ENCODE measurements at regions not wholly inside any gene's neighbourhood (a gene's known extent, or its start where the extent isn't known, plus 50 kb on each side); places are given as distances from the start of the nearest gene placed in this dataset.

- no peak for DNase-seq
- H3K27me3 ChIP-seq (ENCODE audit: low read depth): no peaks in the 10 kb centered on the region
- no peak for TF ChIP-seq CTCF (IDR thresholded peaks at IDR 0.05)
- intact Hi-C loops (cut with DNase I): no loop called here
- H3K4me1 ChIP-seq: no peaks in the 10 kb centered on the region
- H3K9me3 ChIP-seq: no peaks in the 10 kb centered on the region
- H3K4me3 ChIP-seq: no peak overlapping the region
- no peak overlapping the region for H3K27ac ChIP-seq
- no peaks in the 10 kb centered on the region for H3K36me3 ChIP-seq
- ATAC-seq: no peak
Observed at GRCh38 chr4:14364953-14365536, 637.2 kb upstream of the CPEB2 start.

- TF ChIP-seq CTCF (IDR thresholded peaks at IDR 0.05): no peak
- DNase-seq (no peak), ATAC-seq (no peak)
- Histone ChIP-seq H3K9me3 (no peaks in the 10 kb centered on the region), H3K27me3 (ENCODE audit: low read depth) (no peaks in the 10 kb centered on the region), H3K27ac (no peak overlapping the region), H3K4me3 (no peak overlapping the region), H3K36me3 (no peaks in the 10 kb centered on the region), H3K4me1 (no peaks in the 10 kb centered on the region)
- intact Hi-C loops (cut with DNase I): no loop called here
Observed at GRCh38 chr4:14368391-14368790, 633.9 kb upstream of the CPEB2 start.

DNA sequence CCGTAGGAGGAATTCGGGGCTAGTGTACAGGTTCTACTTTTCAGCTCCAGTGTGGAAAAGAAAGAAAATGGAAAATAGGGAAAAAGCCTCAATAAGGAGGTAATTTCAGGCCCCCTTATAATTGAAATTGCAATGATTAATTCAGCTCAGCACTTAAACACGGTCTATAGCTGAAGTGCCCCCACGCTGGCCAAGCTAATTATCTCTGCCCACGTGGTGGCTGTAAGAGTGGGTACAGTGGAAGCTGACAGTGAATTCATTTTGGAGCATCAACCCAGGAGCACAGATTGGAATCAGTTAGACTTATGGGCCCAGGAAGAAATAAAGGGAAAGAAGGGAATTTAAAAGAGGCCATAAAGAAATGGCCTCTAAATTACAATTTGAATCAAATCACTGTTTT, 631.1 kb upstream of the CPEB2 start:
- no peak for TF ChIP-seq CTCF (IDR thresholded peaks at IDR 0.05)
- no peak overlapping the region for H3K4me3 ChIP-seq
- no peaks in the 10 kb centered on the region for H3K27me3 ChIP-seq (ENCODE audit: low read depth)
- DNase-seq (no peak), ATAC-seq (no peak)
- intact Hi-C loops (cut with DNase I): no loop called here
- H3K36me3 ChIP-seq: no peaks in the 10 kb centered on the region
- H3K4me1 ChIP-seq: no peaks in the 10 kb centered on the region
- H3K9me3 ChIP-seq: no peaks in the 10 kb centered on the region
- H3K27ac ChIP-seq: no peak overlapping the region

DNA sequence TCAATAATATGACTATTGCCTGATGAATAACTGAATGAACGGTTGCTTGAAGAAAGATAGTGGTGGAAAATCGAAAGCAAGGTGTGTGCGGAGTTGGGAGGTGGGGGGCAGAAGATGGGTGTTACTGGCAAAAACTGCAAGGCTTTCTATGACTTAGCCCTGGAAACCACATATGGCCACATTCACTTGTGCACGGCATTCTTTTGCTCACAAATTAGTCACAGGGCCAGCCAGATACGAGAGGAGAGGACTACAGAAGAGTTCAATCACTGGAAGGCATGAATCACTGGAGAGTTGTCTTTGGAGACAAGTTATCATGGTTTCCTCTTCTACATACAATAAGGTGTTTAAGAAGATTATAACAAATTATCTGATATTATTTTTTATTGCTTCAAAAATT, 626.5 kb upstream of the CPEB2 start:
- no peak for TF ChIP-seq CTCF (IDR thresholded peaks at IDR 0.05)
- Histone ChIP-seq H3K4me3 (no peak overlapping the region), H3K27ac (no peak overlapping the region), H3K27me3 (ENCODE audit: low read depth) (no peaks in the 10 kb centered on the region), H3K36me3 (no peaks in the 10 kb centered on the region), H3K4me1 (no peaks in the 10 kb centered on the region), H3K9me3 (no peaks in the 10 kb centered on the region)
- ATAC-seq (no peak), DNase-seq (no peak)
- intact Hi-C loops (cut with DNase I): no loop called here

- intact Hi-C loops (cut with DNase I): no loop called here
- Histone ChIP-seq H3K27me3 (ENCODE audit: low read depth) (no peaks in the 10 kb centered on the region), H3K9me3 (no peaks in the 10 kb centered on the region), H3K36me3 (no peaks in the 10 kb centered on the region), H3K27ac (no peak overlapping the region), H3K4me3 (no peak overlapping the region), H3K4me1 (no peaks in the 10 kb centered on the region)
- TF ChIP-seq CTCF (IDR thresholded peaks at IDR 0.05): no peak
- ATAC-seq (no peak), DNase-seq (no peak)
Observed at GRCh38 chr4:14379183-14379582, 623.1 kb upstream of the CPEB2 start.

DNA sequence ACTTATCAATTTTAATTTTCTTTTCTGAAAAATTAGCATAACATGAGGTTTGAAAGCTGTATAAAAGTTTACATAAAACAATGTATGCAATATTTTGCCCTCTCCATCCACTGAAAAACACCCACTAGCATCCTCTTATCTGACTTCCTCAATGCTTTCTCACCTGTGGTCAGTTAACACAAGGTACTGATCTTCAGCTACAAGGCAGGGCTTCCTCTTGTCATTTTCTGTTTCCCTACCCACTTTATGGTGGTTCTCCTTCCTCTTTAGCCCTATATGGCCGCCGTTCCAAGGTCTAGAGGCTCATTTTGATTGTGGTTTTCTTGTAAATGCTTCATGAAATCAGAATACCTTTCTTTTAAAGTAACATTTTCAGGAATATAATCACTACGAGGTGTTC, 618.6 kb upstream of the CPEB2 start:
- Histone ChIP-seq H3K4me3 (no peak overlapping the region), H3K36me3 (no peaks in the 10 kb centered on the region), H3K4me1 (no peaks in the 10 kb centered on the region), H3K27ac (no peak overlapping the region), H3K27me3 (ENCODE audit: low read depth) (no peaks in the 10 kb centered on the region), H3K9me3 (no peaks in the 10 kb centered on the region)
- ATAC-seq (no peak), DNase-seq (no peak)
- no peak for TF ChIP-seq CTCF (IDR thresholded peaks at IDR 0.05)
- intact Hi-C loops (cut with DNase I): no loop called here

Measured in lower lobe of right lung (tissue), 2 donors.